ENCODE measurements at regions not wholly inside any gene's neighbourhood (a gene's known extent, or its start where the extent isn't known, plus 50 kb on each side); places are given as distances from the start of the nearest gene placed in this dataset.
A peak's percentile ranks its signal among the peaks of the same experiment; 100 is the strongest.
"Not testable (repeated sequence)": the region's sequence is repeated elsewhere in the genome, so short reads cannot be mapped to it uniquely, and the experiment has no call there.

DNA sequence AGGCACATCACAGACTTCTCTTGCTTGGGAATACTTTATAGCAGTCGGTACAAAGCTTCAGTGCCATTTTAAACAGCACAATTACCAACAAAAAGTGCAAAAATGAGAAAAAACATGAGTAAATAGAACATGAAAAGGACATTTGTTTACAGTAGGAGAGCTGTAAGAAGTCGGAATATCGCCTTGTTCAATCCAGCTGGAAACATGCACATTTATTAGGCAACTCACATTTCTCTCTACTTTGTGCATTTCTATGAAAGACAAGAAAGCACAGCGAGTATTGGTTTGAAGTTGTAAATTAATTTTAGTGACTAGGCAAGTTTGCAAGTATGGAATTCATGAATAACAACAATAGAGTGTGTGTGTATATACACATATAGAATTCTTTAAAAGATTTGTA lies 484.7 kb downstream of the DACH1 start:
- DNase-seq (ENCODE audit: low spot score): no peak

DNA sequence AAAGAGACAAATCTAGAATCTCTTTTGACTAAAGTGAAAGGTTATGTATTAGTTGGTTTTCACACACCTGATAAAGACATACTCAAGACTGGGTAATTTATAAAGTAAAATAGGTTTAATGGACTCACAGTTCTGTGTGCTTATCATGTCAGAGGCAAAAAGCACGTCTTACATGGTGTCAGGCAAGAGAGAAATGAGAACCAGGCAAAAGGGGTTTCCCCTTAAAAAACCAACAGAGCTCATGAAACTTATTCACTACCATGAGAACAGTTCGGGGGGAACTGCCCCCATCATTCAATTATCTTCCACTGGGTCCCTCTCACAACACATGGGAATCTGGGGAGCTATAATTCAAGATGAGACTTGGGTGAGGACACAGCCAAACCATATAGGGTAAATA lies 486.8 kb downstream of the DACH1 start:
- no peak for DNase-seq (ENCODE audit: low spot score)

DNA sequence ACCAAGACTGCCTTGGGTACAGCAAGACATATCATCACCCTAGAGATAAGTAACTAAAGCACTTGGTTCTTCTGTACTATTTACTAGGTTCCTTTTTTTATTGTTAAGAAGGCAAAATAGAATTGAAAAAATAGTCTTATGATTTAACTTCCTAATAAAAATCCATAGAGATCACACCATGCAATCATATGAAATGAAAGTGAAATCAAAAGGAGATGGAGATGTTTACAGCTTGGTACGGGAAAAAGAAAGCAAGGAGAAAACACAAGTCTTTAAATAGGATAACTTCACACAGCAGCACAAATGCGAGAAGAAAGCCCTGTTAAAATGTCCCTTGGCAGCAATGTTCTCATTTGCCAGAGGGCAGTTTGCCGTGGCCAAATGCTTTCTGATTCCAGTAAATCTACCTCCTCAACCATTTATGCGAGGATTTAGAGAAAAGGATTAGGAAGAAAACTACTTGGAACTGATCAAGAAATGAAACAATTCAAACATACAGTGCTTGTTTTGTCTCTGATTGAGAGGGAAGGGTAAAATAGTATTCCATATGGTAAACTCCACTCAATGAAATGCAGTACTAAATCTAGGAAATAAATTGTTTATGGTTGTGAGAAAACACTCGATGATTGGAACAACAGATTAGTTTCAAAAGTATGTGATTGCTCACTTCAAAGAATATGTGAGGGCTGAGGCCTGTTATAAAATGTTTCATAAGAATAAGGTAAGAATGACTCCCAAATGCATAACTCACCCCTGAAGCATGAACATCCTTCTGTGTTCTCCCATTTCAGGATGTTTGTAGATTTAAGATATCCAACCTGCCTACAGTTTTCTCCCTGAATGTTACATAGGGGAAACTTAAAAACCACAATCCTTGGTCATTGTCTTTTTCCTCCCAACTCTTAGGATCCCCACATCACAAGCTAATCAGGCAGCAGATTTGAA lies 487.8 kb downstream of the DACH1 start:
- DNase-seq (ENCODE audit: low spot score): no peak

DNA sequence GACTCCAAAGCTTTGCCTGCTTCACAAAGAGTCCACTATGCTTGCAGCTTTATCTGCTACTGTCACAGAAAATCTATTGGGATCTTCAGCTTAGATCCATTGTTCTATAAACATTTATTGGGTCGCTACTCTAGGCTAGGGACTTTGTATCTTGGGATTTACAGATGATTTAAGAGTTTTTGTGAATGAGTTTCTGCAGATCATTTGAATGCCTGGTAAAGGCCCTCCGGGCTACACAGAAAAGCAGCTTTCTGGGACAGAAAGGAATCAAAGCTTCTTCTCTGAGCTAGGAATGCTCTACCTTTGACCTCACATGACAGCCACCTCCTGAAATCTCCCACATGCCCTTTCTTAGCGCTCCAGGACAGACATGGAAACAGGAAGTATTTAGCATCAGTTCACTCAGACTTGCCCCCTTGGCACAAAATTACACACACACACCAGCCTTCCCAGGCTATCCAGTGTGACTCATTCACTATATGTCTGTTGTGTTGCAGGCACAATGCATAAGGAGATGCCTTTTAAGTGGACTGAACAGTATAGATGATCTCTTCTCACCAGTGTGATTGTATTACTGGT lies 492.4 kb downstream of the DACH1 start:
- DNase-seq (ENCODE audit: low spot score): no peak

DNA sequence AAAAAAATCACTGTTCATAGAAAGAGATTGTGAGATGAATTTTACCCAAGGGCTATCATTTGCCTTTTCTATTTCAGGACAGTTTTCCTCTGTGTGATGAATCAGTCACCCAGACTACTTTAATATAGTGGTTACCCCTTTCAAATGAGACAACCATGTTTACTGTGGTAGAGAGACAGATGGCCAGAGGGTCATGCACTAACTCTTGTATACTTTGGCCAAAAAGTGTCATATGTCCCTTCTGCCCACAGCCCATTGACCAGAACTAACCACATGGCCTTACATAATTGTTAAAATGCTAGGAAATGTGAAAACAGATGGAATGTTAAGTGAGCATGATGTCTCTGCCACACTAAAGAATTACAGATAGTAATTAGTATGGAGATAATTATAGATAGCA lies 498.7 kb downstream of the DACH1 start:
- no peak for DNase-seq (ENCODE audit: low spot score)

DNA sequence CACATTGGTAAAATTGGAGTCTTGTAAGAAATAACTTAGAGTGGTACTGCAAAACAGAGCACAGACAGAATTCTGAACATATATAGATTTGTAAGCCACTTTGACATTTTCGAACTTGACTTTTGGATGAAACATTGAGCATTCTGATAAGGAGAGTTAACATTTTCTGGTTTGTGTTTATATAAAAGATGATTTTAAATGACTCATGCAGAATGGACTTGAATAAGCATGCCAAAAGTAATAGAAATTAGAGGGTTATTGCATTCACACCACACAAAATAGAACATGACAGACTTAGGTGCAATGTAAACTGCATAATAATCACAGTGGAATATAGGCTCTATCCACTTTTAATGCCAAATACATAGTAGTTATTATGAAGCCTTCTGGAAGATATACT lies 507.0 kb downstream of the DACH1 start:
- DNase-seq (ENCODE audit: low spot score): no peak

DNA sequence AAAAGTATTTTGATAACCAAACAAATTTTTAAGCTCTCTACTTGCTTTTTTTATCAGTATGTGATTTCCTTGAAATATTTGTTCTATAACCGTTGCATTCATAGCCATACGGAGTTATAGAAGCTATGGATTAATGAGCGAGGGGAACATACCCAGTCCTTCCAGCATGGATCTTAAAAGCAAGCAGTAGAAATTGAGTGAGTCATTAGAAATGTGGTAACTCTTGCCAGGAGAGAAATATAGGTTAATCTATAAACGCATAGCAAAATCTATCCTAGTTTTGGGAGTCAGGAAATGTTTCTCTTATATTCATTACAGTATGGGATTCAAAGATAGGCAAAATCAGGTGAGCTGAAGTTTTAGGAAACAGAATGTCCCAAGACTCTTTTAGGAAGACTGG lies 507.4 kb downstream of the DACH1 start:
- DNase-seq (ENCODE audit: low spot score): no peak

DNA sequence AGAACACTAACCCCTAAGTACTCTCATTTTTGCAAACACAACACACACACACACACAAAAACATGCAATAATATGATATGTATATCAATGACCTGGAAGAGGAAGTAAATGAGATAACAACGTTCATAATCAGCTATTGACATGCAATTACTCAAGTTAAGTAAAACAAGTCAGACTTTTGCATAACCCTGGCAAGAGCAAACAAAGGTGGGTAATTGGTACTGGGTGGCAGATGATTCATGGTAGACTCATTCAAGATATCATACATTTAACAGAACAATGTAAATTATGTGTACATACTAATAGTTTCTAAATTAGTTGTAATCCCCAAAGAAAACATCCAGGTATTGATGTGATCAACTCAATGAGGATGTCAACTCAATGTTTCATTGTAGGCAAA lies 508.8 kb downstream of the DACH1 start:
- no peak for DNase-seq (ENCODE audit: low spot score)

DNA sequence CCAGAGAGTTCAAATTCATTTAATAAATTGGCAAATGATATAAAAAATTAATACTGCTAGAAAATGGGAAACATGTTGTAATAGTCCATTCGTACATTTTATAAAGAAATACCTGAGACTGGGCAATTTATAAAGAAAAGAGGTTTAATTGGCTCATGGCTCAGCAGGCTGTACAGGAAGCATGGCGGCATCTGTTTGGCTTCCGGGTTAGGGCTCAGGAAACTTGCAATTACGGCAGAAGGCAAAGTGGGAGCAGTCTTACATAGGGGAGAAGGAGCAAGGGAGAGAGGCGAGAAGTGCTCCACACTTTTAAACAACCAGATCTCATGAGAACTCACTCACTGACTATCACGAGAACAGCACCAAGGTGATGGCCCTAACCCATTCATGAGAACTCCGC lies 512.0 kb downstream of the DACH1 start:
- no peak for DNase-seq (ENCODE audit: low spot score)

DNA sequence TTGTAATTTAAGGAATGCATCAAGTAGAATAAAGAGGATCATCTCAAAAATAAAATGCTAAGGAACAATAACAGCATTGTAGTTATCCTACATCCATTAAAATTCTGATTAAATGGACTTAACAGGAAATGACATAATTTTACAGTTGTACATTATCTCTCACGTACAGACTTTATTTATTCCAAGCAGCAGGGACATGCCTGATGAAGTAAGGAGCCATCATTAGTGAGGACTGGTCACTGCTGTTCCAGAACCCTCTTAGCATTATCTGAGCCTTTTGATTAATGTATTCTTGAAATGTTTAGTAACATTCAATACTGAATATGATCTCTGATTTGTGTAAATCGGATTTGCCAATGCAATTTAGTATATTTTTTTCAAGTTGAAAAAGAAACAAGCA lies 516.1 kb downstream of the DACH1 start:
- DNase-seq (ENCODE audit: low spot score): no peak

DNA sequence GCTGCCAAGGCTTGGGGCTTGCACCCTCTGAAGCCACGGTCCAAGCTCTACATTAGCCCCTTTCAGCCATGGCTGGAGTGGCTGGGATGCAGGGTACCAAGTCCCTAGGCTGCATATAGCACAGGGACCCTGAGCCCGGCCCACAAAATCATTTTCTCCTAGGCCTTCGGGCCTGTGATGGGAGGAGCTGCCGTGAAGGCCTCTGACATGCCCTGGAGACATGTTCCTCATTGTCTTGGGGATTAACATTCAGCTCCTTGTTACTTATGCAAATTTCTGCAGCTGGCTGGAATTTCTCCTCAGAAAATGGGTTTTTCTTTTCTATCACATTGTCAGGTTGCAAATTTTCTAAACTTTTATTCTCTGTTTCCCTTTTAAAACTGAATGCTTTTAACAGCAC lies 521.1 kb downstream of the DACH1 start:
- not testable (repeated sequence) for DNase-seq (ENCODE audit: low spot score)

DNA sequence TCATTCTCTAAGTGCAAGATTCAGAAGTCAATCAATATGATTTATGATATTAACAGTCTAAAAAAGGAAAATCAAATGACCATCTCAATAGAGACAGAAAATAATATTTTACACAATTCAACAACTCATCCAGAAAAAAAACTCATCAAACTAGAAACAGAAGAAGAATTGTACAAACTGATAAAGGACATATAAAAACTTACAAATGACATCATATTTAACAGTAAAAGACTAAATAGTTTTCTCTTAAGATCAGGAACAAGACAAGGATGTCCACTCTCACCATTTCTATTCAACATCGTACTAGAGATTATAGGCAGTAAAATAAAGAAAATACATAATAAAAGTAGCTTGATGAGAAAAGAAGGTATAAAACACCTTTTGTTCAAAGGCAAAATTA lies 527.3 kb downstream of the DACH1 start:
- DNase-seq (ENCODE audit: low spot score): no peak

DNA sequence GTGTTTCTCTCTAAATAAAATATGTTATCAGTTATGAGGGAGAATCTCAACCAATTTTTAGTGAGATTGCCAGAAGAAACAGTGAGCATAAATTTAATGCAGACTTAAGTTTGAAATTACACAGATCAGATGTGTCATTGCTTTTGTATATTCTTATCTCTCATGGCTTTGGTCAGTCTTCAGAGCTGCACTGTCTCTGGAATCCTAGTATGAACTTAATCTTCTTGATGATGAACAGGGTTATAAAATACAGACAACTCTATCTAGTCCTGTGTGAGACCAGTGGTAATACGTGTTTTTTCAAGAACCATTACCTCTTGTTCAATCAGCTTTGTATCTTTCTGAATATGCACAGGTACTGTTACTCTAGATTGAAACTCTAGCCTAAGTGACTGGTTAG lies 528.0 kb downstream of the DACH1 start:
- no peak for DNase-seq (ENCODE audit: low spot score)

DNA sequence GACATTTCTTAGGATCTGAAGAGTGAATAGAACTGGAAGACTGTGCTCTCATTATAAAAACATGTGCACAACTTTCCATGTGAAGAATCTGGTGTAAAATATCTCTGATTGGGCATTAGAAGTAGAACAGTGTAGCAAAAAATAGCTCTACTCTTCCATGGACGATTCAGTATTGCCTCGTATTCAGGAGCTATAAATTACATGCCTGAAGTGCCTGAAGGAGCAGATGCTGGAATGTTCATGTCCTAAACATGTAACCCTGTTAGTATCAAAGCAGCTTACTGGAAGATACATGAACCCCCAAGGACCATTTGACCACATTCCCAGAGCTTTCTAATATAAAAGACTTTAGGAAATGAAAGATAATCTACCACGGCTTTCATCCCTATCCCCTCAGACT lies 528.9 kb downstream of the DACH1 start:
- DNase-seq (ENCODE audit: low spot score): no peak

DNA sequence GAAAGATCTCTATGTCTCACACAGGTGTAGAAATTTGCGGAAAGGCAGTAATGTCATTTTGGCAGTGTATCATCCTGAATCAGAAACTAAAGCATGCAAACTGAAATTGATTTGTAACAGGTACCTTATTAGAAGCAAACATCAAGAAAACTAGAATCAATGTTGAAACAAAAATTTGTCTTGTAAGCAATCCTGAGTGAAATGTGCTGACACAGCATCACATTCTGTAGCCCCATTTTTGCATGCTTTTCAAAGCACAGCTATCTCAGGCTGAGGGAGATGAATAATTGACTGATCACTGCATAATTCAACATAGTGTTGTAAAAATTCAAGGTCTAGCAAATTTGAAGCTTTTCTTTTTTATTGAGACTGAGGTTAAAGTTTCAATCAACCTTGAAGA lies 539.7 kb downstream of the DACH1 start:
- DNase-seq (ENCODE audit: low spot score): no peak

DNA sequence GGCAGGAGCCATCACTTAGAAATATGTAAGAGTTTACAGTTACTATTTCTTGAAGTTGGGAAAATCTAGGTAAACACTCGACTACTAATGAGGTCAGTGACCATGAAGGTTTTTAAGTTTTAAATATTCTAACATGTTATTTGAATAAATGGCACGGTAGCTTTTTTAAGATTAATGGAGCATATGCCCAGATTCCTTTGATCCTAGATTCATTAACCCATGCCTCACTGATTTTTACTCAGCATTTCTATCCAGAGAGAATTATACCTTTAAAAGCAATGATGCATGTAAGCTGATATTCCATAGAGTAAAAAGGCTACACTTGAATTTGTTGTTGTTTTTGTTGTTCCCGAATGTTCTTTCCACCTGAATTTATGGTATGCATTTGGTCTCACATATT lies 541.4 kb downstream of the DACH1 start:
- no peak for DNase-seq (ENCODE audit: low spot score)

DNA sequence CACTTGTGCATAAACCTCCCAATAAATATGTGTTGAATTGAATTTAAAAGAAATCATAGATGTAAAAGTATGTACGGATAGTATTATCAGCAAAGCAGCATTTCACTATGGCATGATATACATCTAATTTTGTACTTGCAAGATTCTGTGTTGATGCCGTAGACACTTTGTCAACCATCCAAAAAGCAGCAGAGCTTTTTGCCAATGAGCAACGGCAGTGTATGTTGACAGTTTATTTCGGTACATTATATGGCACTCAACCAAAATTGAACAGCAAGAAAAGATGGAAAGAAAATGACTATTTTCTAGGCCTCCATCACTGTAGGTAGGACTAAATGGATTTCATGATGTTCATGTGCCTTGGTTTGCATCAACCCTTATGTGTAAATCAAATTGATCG lies 543.7 kb downstream of the DACH1 start:
- DNase-seq (ENCODE audit: low spot score): no peak

DNA sequence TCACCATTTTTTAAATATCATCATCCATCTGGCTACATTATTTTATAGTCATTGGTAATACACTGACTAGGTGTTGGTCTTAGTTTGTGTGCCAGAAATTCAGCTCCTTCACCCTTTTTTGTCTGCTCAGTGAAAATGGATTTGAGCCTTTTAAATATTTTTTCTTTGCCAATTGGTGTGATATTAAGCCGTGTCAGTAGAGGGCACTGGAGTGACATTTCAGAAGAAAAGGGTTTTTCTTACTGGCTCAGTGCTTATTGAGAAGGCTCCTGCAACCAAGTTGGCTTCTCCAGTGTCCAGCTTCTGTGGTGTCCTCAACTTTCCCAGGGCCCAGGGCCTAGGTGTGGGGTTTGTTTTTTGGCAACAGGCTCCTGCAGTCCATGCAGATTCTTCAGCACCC lies 546.6 kb downstream of the DACH1 start:
- DNase-seq (ENCODE audit: low spot score): peak; percentile 23

DNA sequence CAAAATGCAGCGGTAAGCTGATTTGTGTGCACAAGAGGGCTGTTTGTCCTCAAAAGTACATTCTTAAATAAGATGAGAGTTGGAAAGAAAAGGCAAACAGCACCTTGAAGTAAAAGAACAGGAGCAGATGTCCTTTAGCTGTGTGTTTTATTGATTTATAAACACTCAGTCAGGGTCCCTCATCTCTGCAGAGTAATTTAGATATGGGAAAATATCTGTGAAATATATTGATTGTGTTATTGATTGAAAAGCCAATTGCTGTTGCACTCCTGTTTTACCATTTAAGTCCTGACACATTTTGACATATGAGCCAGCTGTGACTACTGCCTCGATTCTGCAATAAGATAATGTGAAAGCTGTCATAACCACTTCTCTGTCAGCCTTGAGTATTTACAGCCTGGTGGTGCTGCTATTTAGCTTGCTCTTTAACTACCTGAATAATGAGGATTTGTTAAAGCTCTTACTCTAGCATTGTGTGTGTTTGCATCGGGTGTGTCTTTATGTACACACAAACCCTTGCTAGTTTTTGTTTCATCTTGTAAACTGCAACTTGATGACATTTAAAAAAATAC lies 550.1 kb downstream of the DACH1 start:
- no peak for DNase-seq (ENCODE audit: low spot score)

DNA sequence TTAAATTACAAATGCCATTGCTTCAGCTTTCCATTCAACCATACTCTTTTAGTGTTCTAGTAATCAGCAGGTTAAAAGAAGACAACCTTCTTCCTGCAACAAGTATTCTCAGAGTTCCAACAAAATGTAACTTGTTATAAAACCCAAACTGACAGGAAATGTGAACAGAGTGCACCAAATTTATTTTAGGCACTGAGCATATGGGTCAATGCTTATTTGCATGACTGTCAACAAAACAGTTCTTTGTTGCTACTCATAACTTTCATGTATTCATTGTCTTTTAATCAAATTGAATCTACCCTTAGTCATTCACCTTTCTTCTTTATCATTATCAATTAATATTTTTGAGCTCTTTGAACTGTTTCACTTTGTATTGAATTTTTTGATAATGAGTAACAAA lies 554.1 kb downstream of the DACH1 start:
- DNase-seq (ENCODE audit: low spot score): no peak

DNA sequence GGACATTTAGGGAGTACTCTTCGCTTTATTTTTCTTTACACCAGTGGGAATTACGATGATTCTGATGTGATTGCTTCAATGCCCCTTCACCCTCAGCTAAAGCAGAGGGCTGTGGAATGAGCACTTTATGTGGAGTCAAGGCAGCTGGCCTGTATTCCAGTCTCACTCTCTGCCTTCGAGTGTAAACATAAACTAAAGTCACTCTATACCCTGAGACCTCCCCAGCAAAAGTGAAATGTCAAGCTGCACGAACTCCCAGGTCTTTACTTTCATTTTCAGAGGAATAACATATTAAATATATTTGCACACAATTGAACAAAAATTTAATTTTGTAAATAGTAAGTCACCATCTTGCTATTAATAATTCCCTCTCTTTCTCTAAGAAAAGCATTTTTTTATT lies 557.1 kb downstream of the DACH1 start:
- no peak for DNase-seq (ENCODE audit: low spot score)

DNA sequence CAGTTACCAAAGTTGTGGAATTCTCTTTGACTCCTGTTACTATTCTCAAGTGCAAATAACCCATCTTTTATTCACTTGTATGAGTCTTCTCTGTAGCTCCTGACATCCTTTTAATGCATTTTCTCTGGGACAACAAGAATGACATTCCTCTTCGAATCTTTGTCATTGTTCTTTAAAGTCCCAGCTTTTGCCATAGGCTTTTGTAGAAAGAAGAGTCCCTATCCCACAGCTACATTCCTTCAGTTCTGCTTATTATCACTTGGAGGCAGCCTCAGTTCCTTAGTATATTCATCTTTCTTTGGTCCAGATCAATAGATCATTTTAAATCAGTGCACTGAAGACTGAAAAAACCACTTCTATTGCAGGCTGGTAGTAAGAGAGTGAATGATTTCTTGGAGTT lies 560.2 kb downstream of the DACH1 start:
- DNase-seq (ENCODE audit: low spot score): no peak

DNA sequence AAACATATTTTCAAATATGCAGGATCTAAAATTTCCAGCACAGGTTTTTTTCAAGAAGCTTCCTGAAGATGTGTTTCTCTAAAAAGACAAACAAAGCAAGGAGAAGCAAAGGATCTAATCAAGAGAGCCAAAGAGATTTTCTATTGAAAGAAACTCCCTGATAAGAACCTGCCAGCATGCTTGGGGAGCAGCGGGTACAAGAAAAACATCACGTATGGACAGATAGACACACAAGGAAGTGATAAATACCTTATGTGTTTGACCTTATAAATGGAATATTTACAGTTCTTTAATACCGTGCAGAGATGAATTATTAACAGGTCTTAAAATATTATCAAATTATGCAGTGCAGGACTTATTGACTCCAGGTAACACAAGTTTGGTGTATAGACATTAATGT lies 562.1 kb downstream of the DACH1 start:
- DNase-seq (ENCODE audit: low spot score): no peak

DNA sequence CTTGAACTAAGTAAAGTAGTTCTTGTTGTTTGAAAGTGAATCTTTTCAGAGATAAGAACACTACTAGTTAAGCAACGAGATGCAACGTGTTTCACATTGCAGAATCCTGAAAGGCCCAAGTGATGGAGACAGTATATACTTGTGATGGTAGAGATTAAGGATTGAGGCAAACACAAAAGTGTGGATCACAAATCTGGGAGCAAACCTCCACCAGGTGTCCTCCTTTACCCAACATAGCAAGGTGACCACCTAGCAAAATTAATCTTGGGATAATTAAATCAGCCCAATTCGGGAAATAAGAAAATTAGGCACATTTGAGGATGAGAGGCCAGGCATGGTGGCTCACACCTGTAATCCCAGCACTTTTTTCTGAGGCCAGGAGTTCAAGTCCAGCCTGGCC lies 563.9 kb downstream of the DACH1 start:
- no peak for DNase-seq (ENCODE audit: low spot score)
